Lower leg skin (tissue), 3 donors: ENCODE measurements at regions not wholly inside any gene's neighbourhood (a gene's known extent, or its start where the extent isn't known, plus 50 kb on each side); places are given as distances from the start of the nearest gene placed in this dataset.

Experiments
- CTCF ChIP-seq, 3 donors: fragments of 450-650 bp; IDR thresholded peaks; one replicate each; pipeline ENCODE4 v1.5.1; 2016; ENCODE audit warnings: antibody characterized with exemption in 3 of 3, mild to moderate bottlenecking in 3 of 3, moderate library complexity in 2 of 3
- POLR2A ChIP-seq, 2 donors: fragments of 450-650 bp; IDR thresholded peaks; one replicate each; pipeline ENCODE4 v1.6.1; 2016 to 2017; ENCODE audit warnings: antibody characterized with exemption in 2 of 2, mild to moderate bottlenecking in 1 of 2, moderate library complexity in 1 of 2

GRCh38 chr5:109611505-109611904, 78.2 kb upstream of the MAN2A1 start:
- TF ChIP-seq POLR2A (IDR thresholded peaks at IDR 0.05) (no peak), CTCF (IDR thresholded peaks at IDR 0.05) (no peak)
